ENCODE measurements at regions not wholly inside any gene's neighbourhood (a gene's known extent, or its start where the extent isn't known, plus 50 kb on each side); places are given as distances from the start of the nearest gene placed in this dataset.

- in situ Hi-C loops (cut with HindIII; ENCODE audit: low pct_unique_long_range_greater_than_20kb, low sequenced_read_pairs): no loop called here
- no peak for TF ChIP-seq JUND (IDR thresholded peaks at IDR 0.05; ENCODE audit: low read depth)
- DNase-seq (ENCODE audit: low read depth in 1 of 2, low spot score in 1 of 2): peak in 1 of 2 experiments; percentile 7
These were observed 1408.8 kb downstream of the TBC1D22A start for GRCh38 chr22:48171271-48171691.

DNA sequence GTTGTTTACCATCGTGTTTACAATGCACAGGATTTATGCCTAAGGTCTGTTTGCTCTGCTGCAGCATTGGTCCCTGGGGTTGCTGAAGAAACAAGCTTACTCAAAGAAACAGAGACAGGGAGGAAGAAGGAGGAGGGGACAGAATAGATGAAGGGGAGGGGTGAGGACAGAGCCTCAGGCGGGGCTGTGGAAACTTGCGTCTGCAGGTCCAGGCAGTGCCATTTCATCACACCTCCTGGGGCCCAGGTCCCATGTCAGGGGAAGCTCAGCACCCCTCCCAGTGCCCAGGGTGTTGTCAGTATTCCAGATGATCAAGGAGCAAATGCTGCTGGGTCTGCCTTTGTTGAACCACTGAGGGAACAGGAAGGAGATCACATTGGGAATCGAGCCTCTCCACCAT lies 1406.8 kb downstream of the TBC1D22A start:
- in situ Hi-C loops (cut with HindIII; ENCODE audit: low pct_unique_long_range_greater_than_20kb, low sequenced_read_pairs): no loop called here
- DNase-seq (ENCODE audit: low read depth in 1 of 2, low spot score in 1 of 2): peak in 1 of 2 experiments; percentile 1
- TF ChIP-seq JUND (IDR thresholded peaks at IDR 0.05; ENCODE audit: low read depth): no peak

- TF ChIP-seq JUND (IDR thresholded peaks at IDR 0.05; ENCODE audit: low read depth): no peak
- in situ Hi-C loops (cut with HindIII; ENCODE audit: low pct_unique_long_range_greater_than_20kb, low sequenced_read_pairs): no loop called here
- DNase-seq (ENCODE audit: low read depth in 1 of 2, low spot score in 1 of 2): no peak
These were observed 1404.8 kb downstream of the TBC1D22A start for GRCh38 chr22:48167238-48167637.

- no peak for TF ChIP-seq JUND (IDR thresholded peaks at IDR 0.05; ENCODE audit: low read depth)
- DNase-seq (ENCODE audit: low read depth in 1 of 2, low spot score in 1 of 2): no peak
- in situ Hi-C loops (cut with HindIII; ENCODE audit: low pct_unique_long_range_greater_than_20kb, low sequenced_read_pairs): no loop called here
These were observed 1398.8 kb downstream of the TBC1D22A start for GRCh38 chr22:48161298-48161697.

DNA sequence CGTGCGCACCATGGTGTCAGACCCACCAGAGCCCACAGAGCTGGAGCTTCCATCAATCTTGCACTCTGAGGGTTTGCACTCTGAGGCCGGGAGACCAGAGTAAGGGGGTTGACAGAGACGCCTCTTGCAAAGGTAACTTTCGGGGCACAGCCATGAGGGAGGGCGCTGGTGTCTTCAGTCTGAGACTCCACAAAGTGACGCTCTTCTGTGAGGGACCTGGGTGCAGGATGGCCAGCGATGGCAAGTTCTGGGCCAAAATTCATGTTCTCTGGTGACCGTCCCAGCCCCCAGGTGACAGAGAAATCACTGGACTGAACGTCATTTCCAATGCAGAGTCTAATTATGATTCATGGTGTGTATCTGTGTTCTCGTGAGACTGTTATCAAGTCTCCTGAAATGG lies 1395.2 kb downstream of the TBC1D22A start:
- in situ Hi-C loops (cut with HindIII; ENCODE audit: low pct_unique_long_range_greater_than_20kb, low sequenced_read_pairs): no loop called here
- no peak for DNase-seq (ENCODE audit: low read depth in 1 of 2, low spot score in 1 of 2)
- no peak for TF ChIP-seq JUND (IDR thresholded peaks at IDR 0.05; ENCODE audit: low read depth)

DNA sequence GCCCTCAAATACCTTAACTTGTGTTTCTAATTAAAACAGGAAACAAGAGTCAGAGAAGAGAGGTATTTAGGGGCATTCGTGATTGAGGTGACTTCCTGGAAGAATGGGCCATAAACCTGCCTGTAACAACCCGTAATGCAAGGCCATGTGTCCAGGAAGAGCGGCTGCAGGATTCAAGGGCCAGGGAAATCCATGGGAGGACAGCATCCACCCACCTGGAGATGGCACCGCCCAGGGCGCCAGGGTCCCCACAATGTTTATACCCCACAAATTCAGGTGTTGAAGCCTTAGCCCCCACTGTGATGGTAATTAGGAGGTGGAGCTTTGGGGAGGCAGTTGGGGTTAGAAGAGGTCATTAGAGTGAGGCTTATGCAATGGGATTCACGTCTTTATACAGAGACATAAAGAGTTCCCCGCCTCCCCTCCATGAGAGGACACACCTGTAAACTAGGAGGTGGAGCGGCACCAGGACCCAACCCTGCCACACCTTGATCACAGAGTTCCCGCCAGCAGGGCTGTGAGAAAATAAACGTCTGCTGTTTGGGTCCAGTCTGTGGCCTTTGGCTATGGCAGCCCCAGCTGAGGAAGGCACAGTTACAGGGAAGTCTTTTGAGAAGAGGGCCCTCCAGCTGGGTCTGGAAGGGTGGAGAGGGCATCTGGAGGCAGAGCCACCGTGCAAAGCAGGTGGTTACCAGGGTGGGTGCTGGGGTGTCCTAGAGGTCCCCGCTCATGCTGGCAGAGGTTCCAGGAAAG lies 1394.3 kb downstream of the TBC1D22A start:
- no peak for TF ChIP-seq JUND (IDR thresholded peaks at IDR 0.05; ENCODE audit: low read depth)
- in situ Hi-C loops (cut with HindIII; ENCODE audit: low pct_unique_long_range_greater_than_20kb, low sequenced_read_pairs): no loop called here
- DNase-seq (ENCODE audit: low read depth in 1 of 2, low spot score in 1 of 2): no peak

DNA sequence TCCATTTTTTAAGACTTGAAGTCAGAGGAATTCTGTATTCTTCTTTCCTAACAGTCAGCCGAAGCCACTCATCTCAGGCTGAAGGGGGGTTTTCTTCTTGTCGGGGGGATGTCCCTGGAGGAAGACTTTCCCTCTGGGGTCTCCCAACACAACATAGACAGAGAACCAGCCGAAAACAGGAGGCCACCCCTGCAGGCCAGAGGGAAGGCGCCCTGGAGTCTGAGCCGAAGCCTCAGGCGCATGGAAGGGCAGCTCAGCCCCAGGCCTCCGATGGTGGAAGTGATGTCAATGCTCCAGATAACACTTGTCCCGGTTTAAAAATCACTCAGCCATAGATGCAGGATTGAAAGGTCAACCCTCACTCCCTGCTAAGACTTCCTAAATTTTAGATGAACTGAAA lies 1393.0 kb downstream of the TBC1D22A start:
- TF ChIP-seq JUND (IDR thresholded peaks at IDR 0.05; ENCODE audit: low read depth): no peak
- no peak for DNase-seq (ENCODE audit: low read depth in 1 of 2, low spot score in 1 of 2)
- in situ Hi-C loops (cut with HindIII; ENCODE audit: low pct_unique_long_range_greater_than_20kb, low sequenced_read_pairs): no loop called here

DNA sequence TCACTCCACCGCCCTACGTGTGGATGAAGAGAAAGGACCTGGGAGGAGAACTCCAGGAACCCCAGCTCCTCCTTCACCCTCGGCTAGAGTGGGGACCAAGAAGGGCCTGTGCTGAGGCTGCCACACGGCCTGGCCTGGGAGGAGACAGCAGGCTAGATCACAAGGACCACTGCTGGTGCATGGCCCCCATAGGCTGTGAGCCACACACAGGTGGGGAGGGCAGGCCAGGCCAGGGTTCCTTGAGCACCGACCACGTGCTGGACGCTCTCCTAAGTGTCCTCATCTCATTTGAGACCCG lies 1392.4 kb downstream of the TBC1D22A start:
- in situ Hi-C loops (cut with HindIII; ENCODE audit: low pct_unique_long_range_greater_than_20kb, low sequenced_read_pairs): no loop called here

GRCh38 chr22:48154169-48154942 lies 1391.9 kb downstream of the TBC1D22A start:
- DNase-seq (ENCODE audit: low read depth in 1 of 2, low spot score in 1 of 2): no peak
- in situ Hi-C loops (cut with HindIII; ENCODE audit: low pct_unique_long_range_greater_than_20kb, low sequenced_read_pairs): no loop called here
- no peak for TF ChIP-seq JUND (IDR thresholded peaks at IDR 0.05; ENCODE audit: low read depth)

More for the DNA sequence above, 1392.4 kb downstream of the TBC1D22A start:
- no peak for TF ChIP-seq JUND (IDR thresholded peaks at IDR 0.05; ENCODE audit: low read depth)
- DNase-seq (ENCODE audit: low read depth in 1 of 2, low spot score in 1 of 2): no peak

- in situ Hi-C loops (cut with HindIII; ENCODE audit: low pct_unique_long_range_greater_than_20kb, low sequenced_read_pairs): no loop called here
- DNase-seq (ENCODE audit: low read depth in 1 of 2, low spot score in 1 of 2): no peak
- TF ChIP-seq JUND (IDR thresholded peaks at IDR 0.05; ENCODE audit: low read depth): no peak
These were observed 1391.3 kb downstream of the TBC1D22A start for GRCh38 chr22:48153726-48154125.

- in situ Hi-C loops (cut with HindIII; ENCODE audit: low pct_unique_long_range_greater_than_20kb, low sequenced_read_pairs): no loop called here
- TF ChIP-seq JUND (IDR thresholded peaks at IDR 0.05; ENCODE audit: low read depth): no peak
- DNase-seq (ENCODE audit: low read depth in 1 of 2, low spot score in 1 of 2): no peak
These were observed 1390.5 kb downstream of the TBC1D22A start for GRCh38 chr22:48152916-48153315.

- no peak for TF ChIP-seq JUND (IDR thresholded peaks at IDR 0.05; ENCODE audit: low read depth)
- in situ Hi-C loops (cut with HindIII; ENCODE audit: low pct_unique_long_range_greater_than_20kb, low sequenced_read_pairs): no loop called here
- DNase-seq (ENCODE audit: low read depth in 1 of 2, low spot score in 1 of 2): no peak
These were observed 1389.8 kb downstream of the TBC1D22A start for GRCh38 chr22:48152164-48152775.

- no peak for TF ChIP-seq JUND (IDR thresholded peaks at IDR 0.05; ENCODE audit: low read depth)
- DNase-seq (ENCODE audit: low read depth in 1 of 2, low spot score in 1 of 2): no peak
- in situ Hi-C loops (cut with HindIII; ENCODE audit: low pct_unique_long_range_greater_than_20kb, low sequenced_read_pairs): no loop called here
These were observed 1389.2 kb downstream of the TBC1D22A start for GRCh38 chr22:48151641-48152040.
